Brain microvascular endothelial cell (primary cell): ENCODE measurements at regions not wholly inside any gene's neighbourhood (a gene's known extent, or its start where the extent isn't known, plus 50 kb on each side); places are given as distances from the start of the nearest gene placed in this dataset.

Experiments
- DNase-seq: peaks from one replicate; pipeline ENCODE4 v3.0.0-alpha.2; 2020
- H3K27ac ChIP-seq: fragments of 250-450 bp; sonication (Bioruptor Pico); 2 replicates; pipeline ENCODE4 v1.5.1; 2020; ENCODE audit warnings: mild to moderate bottlenecking, moderate library complexity
- H3K27me3 ChIP-seq: fragments of 250-450 bp; sonication (Bioruptor Pico); replicated peaks from 2 replicates; pipeline ENCODE4 v1.5.1; 2020; ENCODE audit warnings: mild to moderate bottlenecking
- H3K36me3 ChIP-seq: fragments of 250-450 bp; sonication (Bioruptor Pico); replicated peaks from 2 replicates; pipeline ENCODE4 v1.5.1; 2020; ENCODE audit warnings: mild to moderate bottlenecking
- H3K4me3 ChIP-seq: 2 replicates; pipeline ENCODE4 v1.5.1; 2011; ENCODE audit warnings: low read depth, mild to moderate bottlenecking, control low read depth, low read length, moderate library complexity
- in situ Hi-C: cut with HindIII; loops from 2 replicates; pipeline ENCODE4 v1.10.0; 2017; ENCODE audit warnings: low sequenced_read_pairs, low pct_ligation_motif_present
- TF ChIP-seq, protein P1 (sequence below): IDR thresholded peaks from 2 replicates; pipeline ENCODE4 v1.5.1; 2011; ENCODE audit warnings: low read depth, mild to moderate bottlenecking, moderate library complexity, low read length, control low read depth, inconsistent platforms; ENCODE audit errors: missing control alignments

DNA sequence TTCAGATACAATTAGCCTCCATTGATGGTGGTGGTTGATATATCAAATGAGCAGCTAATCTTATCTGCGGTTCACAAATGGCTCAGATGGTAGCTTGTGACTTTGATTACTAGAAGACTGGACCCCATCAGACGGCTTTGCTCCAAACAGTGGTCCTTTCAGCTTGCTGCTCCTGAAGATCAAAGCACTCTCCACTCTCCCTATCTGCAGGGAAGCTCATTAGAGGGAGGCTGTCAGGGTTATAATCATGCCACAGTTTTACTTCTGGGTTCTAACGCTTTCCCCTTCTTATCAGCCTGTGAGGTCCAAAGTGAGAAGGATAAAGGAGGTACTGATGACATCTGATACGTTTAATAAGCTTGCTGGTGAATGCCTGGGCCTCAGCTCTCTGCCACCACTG, 247.1 kb upstream of the NT5C1B start:
- Histone ChIP-seq H3K27ac (no peak overlapping the region), H3K36me3 (no peaks in the 10 kb centered on the region), H3K27me3 (no peaks in the 10 kb centered on the region), H3K4me3 (no peak overlapping the region)
- TF ChIP-seq, protein P1, sequence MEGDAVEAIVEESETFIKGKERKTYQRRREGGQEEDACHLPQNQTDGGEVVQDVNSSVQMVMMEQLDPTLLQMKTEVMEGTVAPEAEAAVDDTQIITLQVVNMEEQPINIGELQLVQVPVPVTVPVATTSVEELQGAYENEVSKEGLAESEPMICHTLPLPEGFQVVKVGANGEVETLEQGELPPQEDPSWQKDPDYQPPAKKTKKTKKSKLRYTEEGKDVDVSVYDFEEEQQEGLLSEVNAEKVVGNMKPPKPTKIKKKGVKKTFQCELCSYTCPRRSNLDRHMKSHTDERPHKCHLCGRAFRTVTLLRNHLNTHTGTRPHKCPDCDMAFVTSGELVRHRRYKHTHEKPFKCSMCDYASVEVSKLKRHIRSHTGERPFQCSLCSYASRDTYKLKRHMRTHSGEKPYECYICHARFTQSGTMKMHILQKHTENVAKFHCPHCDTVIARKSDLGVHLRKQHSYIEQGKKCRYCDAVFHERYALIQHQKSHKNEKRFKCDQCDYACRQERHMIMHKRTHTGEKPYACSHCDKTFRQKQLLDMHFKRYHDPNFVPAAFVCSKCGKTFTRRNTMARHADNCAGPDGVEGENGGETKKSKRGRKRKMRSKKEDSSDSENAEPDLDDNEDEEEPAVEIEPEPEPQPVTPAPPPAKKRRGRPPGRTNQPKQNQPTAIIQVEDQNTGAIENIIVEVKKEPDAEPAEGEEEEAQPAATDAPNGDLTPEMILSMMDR: no peak
- DNase-seq: no peak
- in situ Hi-C loops: no loop called here

DNA sequence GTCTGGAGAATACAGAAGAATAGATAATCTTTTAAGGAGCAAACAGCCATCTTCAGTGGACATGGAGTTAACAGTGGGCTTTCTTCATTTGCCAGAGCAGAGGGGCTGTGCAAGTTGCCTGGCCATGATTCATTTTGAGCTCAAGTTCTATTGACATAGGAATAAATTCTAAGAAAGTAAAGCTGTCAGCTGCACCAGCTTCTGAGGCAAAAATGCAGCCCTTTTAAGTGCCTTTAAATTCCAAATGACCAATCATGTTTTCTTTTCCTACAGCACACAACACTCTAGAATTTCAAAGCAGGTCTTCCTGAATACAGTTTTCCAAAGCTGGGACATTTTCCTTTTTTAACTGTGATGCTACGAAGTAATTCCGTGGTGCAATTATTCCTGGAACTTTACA, 246.4 kb upstream of the NT5C1B start:
- Histone ChIP-seq H3K27me3 (no peaks in the 10 kb centered on the region), H3K27ac (no peak overlapping the region), H3K4me3 (no peak overlapping the region), H3K36me3 (no peaks in the 10 kb centered on the region)
- in situ Hi-C loops: no loop called here
- TF ChIP-seq, protein P1: no peak
- no peak for DNase-seq

DNA sequence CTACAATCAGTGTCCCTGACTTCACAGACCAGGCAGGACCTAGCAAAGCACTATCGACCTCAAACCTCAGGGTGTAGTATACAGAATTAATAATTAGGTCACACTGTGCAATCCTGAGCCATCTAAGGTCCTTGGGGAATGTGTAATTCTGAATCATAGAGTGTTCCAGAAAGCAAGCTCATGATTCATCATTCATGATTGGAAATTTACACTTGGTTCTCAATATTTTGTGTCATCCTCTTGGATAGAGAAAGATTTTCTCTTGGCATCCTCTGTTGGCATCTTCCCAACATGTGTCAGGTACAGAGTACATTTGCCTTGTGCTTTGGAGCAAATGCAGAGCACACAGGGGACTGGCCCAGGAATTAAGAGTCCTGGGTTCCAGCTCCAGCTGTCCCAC, 245.0 kb upstream of the NT5C1B start:
- Histone ChIP-seq H3K4me3 (no peak overlapping the region), H3K27ac (no peak overlapping the region), H3K36me3 (no peaks in the 10 kb centered on the region), H3K27me3 (no peaks in the 10 kb centered on the region)
- in situ Hi-C loops: no loop called here
- DNase-seq: peak; percentile 35
- TF ChIP-seq, protein P1: no peak

DNA sequence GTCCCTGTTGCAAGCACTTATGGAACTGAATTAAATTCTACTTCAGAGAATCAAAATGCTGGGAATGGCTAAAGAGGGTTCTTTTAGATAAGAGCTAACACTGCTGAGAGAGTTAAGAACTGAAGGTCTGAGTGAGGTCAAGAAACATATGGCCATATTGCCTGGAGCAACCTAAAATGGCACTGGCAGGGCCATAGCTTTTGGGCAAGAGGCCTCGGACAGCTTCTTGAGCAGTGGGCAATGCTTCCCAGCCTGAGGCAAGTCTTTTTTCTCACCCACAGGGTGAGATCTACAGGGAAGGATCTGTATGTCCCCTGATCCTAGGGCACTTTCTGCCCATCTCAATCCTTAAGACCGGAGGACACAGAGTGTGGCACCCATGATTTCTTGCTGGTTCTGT, 244.6 kb upstream of the NT5C1B start:
- in situ Hi-C loops: no loop called here
- no peaks in the 10 kb centered on the region for H3K36me3 ChIP-seq
- no peak overlapping the region for H3K27ac ChIP-seq
- no peak overlapping the region for H3K4me3 ChIP-seq
- no peak for DNase-seq
- TF ChIP-seq, protein P1: no peak
- no peaks in the 10 kb centered on the region for H3K27me3 ChIP-seq

DNA sequence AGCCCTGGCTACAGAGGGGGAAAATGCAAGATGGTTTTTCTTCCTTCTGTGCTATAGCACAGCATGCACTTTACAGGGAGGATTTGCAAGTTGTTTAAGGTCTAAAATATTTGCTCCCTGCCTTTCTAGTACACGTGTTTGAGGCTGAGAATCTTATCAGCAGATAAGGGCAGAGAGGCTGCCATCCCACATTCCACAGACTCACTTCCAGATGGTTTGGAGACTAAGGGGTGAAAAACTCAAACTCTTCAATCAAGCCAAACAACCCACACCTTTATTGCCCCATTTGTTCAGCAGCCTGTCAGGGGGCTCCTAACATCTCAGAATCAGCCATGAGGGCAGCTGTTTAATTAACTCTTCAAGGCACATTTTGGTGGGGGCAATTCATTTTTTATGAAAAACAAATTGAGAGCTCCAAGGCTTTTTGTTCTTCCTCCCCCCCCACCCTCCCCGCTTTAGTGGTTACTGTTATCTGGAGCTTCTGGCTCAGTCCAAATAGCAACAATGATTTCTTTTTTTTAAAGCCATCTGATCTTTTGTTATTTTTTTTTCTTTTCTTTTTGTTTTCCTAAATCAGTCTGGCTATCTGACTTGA, 242.6 kb upstream of the NT5C1B start:
- Histone ChIP-seq H3K4me3 (no peak overlapping the region), H3K27me3 (no peaks in the 10 kb centered on the region), H3K27ac (peak overlapping the region; percentile 1), H3K36me3 (no peaks in the 10 kb centered on the region)
- TF ChIP-seq, protein P1: no peak
- peak; percentile 46 for DNase-seq
- in situ Hi-C loops: no loop called here

DNA sequence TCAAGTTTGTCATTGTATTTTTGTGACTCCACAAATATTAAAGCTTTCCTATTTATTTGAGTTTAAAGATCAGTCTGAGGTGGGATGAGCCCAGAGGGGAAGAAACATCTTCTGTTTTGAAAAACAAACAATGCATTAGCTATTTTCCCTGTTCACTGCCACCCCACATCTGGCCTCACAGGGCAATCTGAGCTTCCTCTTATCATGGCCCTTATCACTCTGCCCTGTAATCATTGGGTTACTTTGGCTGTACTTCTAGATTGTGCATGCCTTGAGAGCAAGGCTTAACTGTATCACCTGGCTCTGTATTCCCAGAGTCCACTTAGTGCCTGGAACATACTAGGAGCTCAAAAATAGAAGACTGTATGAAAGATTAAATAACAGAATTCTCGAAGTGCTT, 241.6 kb upstream of the NT5C1B start:
- Histone ChIP-seq H3K27ac (no peak overlapping the region), H3K36me3 (no peaks in the 10 kb centered on the region), H3K27me3 (no peaks in the 10 kb centered on the region), H3K4me3 (no peak overlapping the region)
- in situ Hi-C loops: no loop called here
- TF ChIP-seq, protein P1: no peak
- DNase-seq: no peak
